Nephron (organoid): ENCODE measurements at regions not wholly inside any gene's neighbourhood (a gene's known extent, or its start where the extent isn't known, plus 50 kb on each side); places are given as distances from the start of the nearest gene placed in this dataset.

ENCODE experiments used
- H3K27ac Mint-ChIP-seq, 3 experiments: 2 replicates each; pipeline ENCODE4 v1.8.0; 2020; ENCODE audit warnings: mixed read lengths in 3 of 3, mild to moderate bottlenecking in 2 of 3, moderate library complexity in 1 of 3
- H3K27me3 Mint-ChIP-seq: 2 replicates; pipeline ENCODE4 v1.8.0; 2021; ENCODE audit warnings: low read depth, mild to moderate bottlenecking, moderate library complexity, mixed read lengths
- H3K36me3 Mint-ChIP-seq: 2 replicates; pipeline ENCODE4 v1.8.0; 2020; ENCODE audit warnings: low read depth, mixed read lengths
- H3K4me1 Mint-ChIP-seq: 2 replicates; pipeline ENCODE4 v1.8.0; 2020; ENCODE audit warnings: mixed read lengths
- H3K4me3 Mint-ChIP-seq, 3 experiments: 2 replicates each; pipeline ENCODE4 v1.8.0; 2020; ENCODE audit warnings: mild to moderate bottlenecking in 3 of 3, mixed read lengths in 3 of 3, moderate library complexity in 2 of 3
- H3K9me3 Mint-ChIP-seq: 2 replicates; pipeline ENCODE4 v1.8.0; 2020; ENCODE audit warnings: mixed read lengths
- CTCF ChIP-seq, 3 experiments: fragments of 200-600 bp; sonication (generic); IDR thresholded peaks; one replicate each; pipeline ENCODE4 v1.5.0; 2021; ENCODE audit warnings: antibody characterized with exemption in 3 of 3; ENCODE audit not compliant: unreplicated experiment in 3 of 3

- no peak for TF ChIP-seq CTCF (IDR thresholded peaks at IDR 0.05; ENCODE audit: unreplicated experiment in 3 of 3)
- H3K4me3 Mint-ChIP-seq = peak overlapping the region in 1 of 3 experiments; percentile 44
- no peaks in the 10 kb centered on the region for H3K9me3 Mint-ChIP-seq
- no peaks in the 10 kb centered on the region for H3K36me3 Mint-ChIP-seq
- peaks cover 4% of the 10 kb centered on the region for H3K27me3 Mint-ChIP-seq
- H3K4me1 Mint-ChIP-seq = peaks cover 45% of the 10 kb centered on the region
- H3K27ac Mint-ChIP-seq = peak overlapping the region; percentile 50 to 90 (median 67)
Measured at GRCh38 chr14:54343272-54344121, 53.3 kb upstream of the CDKN3 start.

- Mint-ChIP-seq H3K36me3 (no peaks in the 10 kb centered on the region), H3K9me3 (no peaks in the 10 kb centered on the region), H3K4me3 (peak overlapping the region in 1 of 3 experiments; percentile 16), H3K4me1 (peaks cover 55% of the 10 kb centered on the region), H3K27ac (peak overlapping the region; percentile 50 to 90 (median 67)), H3K27me3 (peaks cover 4% of the 10 kb centered on the region)
- no peak for TF ChIP-seq CTCF (IDR thresholded peaks at IDR 0.05; ENCODE audit: unreplicated experiment in 3 of 3)
Measured at GRCh38 chr14:54344445-54344844, 52.4 kb upstream of the CDKN3 start.

GRCh38 chr14:54346257-54346656 lies 50.5 kb upstream of the CDKN3 start:
- peaks cover 66% of the 10 kb centered on the region for H3K4me1 Mint-ChIP-seq
- no peaks in the 10 kb centered on the region for H3K36me3 Mint-ChIP-seq
- H3K9me3 Mint-ChIP-seq = peaks cover 5% of the 10 kb centered on the region
- TF ChIP-seq CTCF (IDR thresholded peaks at IDR 0.05; ENCODE audit: unreplicated experiment in 3 of 3) = no peak
- H3K27me3 Mint-ChIP-seq = peaks cover 4% of the 10 kb centered on the region
- H3K4me3 Mint-ChIP-seq = no peak overlapping the region
- H3K27ac Mint-ChIP-seq = no peak overlapping the region
